ENCODE measurements at regions not wholly inside any gene's neighbourhood (a gene's known extent, or its start where the extent isn't known, plus 50 kb on each side); places are given as distances from the start of the nearest gene placed in this dataset.
A peak's percentile ranks its signal among the peaks of the same experiment; 100 is the strongest.

- H3K27ac ChIP-seq = no peak overlapping the region
- no peaks in the 10 kb centered on the region for H3K9me3 ChIP-seq (ENCODE audit: low read depth)
- H4K20me1 ChIP-seq (ENCODE audit: insufficient read depth, poor library complexity, severe bottlenecking) = no peaks in the 10 kb centered on the region
- H3K4me3 ChIP-seq = no peak overlapping the region
- H3K4me1 ChIP-seq (ENCODE audit: insufficient read depth) = no peaks in the 10 kb centered on the region
- no peaks in the 10 kb centered on the region for H3K79me2 ChIP-seq
- DNase-seq (ENCODE audit: low spot score) = no peak
- no peak overlapping the region for H3K4me2 ChIP-seq
- no peaks in the 10 kb centered on the region for H3K9me2 ChIP-seq (replicated peaks; ENCODE audit: insufficient read depth)
- no peak overlapping the region for H2AFZ ChIP-seq
- H3K27me3 ChIP-seq = no peaks in the 10 kb centered on the region
- TF ChIP-seq CTCF (IDR thresholded peaks at IDR 0.05; ENCODE audit: poor library complexity) (no peak), EZH2 (IDR thresholded peaks at IDR 0.05; ENCODE audit: borderline replicate concordance) (no peak), EZH2phosphoT487 (IDR thresholded peaks at IDR 0.05; ENCODE audit: low read depth, severe bottlenecking, unreplicated experiment) (no peak)
- no peaks in the 10 kb centered on the region for H3K36me3 ChIP-seq (replicated peaks; ENCODE audit: insufficient read depth, low read depth)
Measured at GRCh38 chr5:96577909-96578308, 84.3 kb upstream of the CAST start.

- no peaks in the 10 kb centered on the region for H3K4me1 ChIP-seq (ENCODE audit: insufficient read depth)
- WGBS (ENCODE audit: low lambda C conversion rate, missing lambda C conversion rate) = 98% methylated on average over 2 of the region's 2 CpGs
- H3K4me3 ChIP-seq = no peak overlapping the region
- no peaks in the 10 kb centered on the region for H3K9me3 ChIP-seq (ENCODE audit: low read depth)
- no peaks in the 10 kb centered on the region for H3K79me2 ChIP-seq
- H4K20me1 ChIP-seq (ENCODE audit: insufficient read depth, poor library complexity, severe bottlenecking) = no peaks in the 10 kb centered on the region
- H3K27me3 ChIP-seq = no peaks in the 10 kb centered on the region
- H2AFZ ChIP-seq = no peak overlapping the region
- TF ChIP-seq EZH2phosphoT487 (IDR thresholded peaks at IDR 0.05; ENCODE audit: low read depth, severe bottlenecking, unreplicated experiment) = no peak
- TF ChIP-seq CTCF (IDR thresholded peaks at IDR 0.05; ENCODE audit: poor library complexity) = no peak
- TF ChIP-seq EZH2 (IDR thresholded peaks at IDR 0.05; ENCODE audit: borderline replicate concordance) = no peak
- no peak overlapping the region for H3K27ac ChIP-seq
- H3K9me2 ChIP-seq (replicated peaks; ENCODE audit: insufficient read depth) = no peaks in the 10 kb centered on the region
- H3K36me3 ChIP-seq (replicated peaks; ENCODE audit: insufficient read depth, low read depth) = no peaks in the 10 kb centered on the region
- no peak for DNase-seq (ENCODE audit: low spot score)
- H3K4me2 ChIP-seq = no peak overlapping the region
Measured at GRCh38 chr5:96579711-96580110, 82.5 kb upstream of the CAST start.

GRCh38 chr5:96582343-96582742 lies 79.8 kb upstream of the CAST start:
- H2AFZ ChIP-seq = no peak overlapping the region
- H3K27me3 ChIP-seq = no peaks in the 10 kb centered on the region
- no peaks in the 10 kb centered on the region for H3K9me3 ChIP-seq (ENCODE audit: low read depth)
- H3K36me3 ChIP-seq (replicated peaks; ENCODE audit: insufficient read depth, low read depth) = no peaks in the 10 kb centered on the region
- DNase-seq (ENCODE audit: low spot score) = peak; percentile 25
- H3K4me1 ChIP-seq (ENCODE audit: insufficient read depth) = no peaks in the 10 kb centered on the region
- WGBS (ENCODE audit: low lambda C conversion rate, missing lambda C conversion rate) = 72% methylated on average over 11 of the region's 11 CpGs
- no peak overlapping the region for H3K4me2 ChIP-seq
- TF ChIP-seq EZH2phosphoT487 (IDR thresholded peaks at IDR 0.05; ENCODE audit: low read depth, severe bottlenecking, unreplicated experiment) (no peak), CTCF (IDR thresholded peaks at IDR 0.05; ENCODE audit: poor library complexity) (no peak), EZH2 (IDR thresholded peaks at IDR 0.05; ENCODE audit: borderline replicate concordance) (no peak)
- no peak overlapping the region for H3K27ac ChIP-seq
- no peaks in the 10 kb centered on the region for H3K79me2 ChIP-seq
- no peaks in the 10 kb centered on the region for H4K20me1 ChIP-seq (ENCODE audit: insufficient read depth, poor library complexity, severe bottlenecking)
- H3K4me3 ChIP-seq = no peak overlapping the region
- H3K9me2 ChIP-seq (replicated peaks; ENCODE audit: insufficient read depth) = no peaks in the 10 kb centered on the region

GRCh38 chr5:96584712-96585111 lies 77.5 kb upstream of the CAST start:
- Histone ChIP-seq H3K4me1 (ENCODE audit: insufficient read depth) (no peaks in the 10 kb centered on the region), H3K4me3 (no peak overlapping the region), H3K79me2 (no peaks in the 10 kb centered on the region), H2AFZ (no peak overlapping the region), H3K27ac (no peak overlapping the region), H3K36me3 (replicated peaks; ENCODE audit: insufficient read depth, low read depth) (no peaks in the 10 kb centered on the region), H3K27me3 (no peaks in the 10 kb centered on the region), H3K9me3 (ENCODE audit: low read depth) (no peaks in the 10 kb centered on the region), H4K20me1 (ENCODE audit: insufficient read depth, poor library complexity, severe bottlenecking) (no peaks in the 10 kb centered on the region), H3K4me2 (no peak overlapping the region), H3K9me2 (replicated peaks; ENCODE audit: insufficient read depth) (no peaks in the 10 kb centered on the region)
- 86% methylated on average over 6 of the region's 6 CpGs for WGBS (ENCODE audit: low lambda C conversion rate, missing lambda C conversion rate)
- TF ChIP-seq EZH2phosphoT487 (IDR thresholded peaks at IDR 0.05; ENCODE audit: low read depth, severe bottlenecking, unreplicated experiment) = no peak
- no peak for TF ChIP-seq CTCF (IDR thresholded peaks at IDR 0.05; ENCODE audit: poor library complexity)
- no peak for TF ChIP-seq EZH2 (IDR thresholded peaks at IDR 0.05; ENCODE audit: borderline replicate concordance)
- no peak for DNase-seq (ENCODE audit: low spot score)
